DND-41 (cell line): ENCODE measurements at regions not wholly inside any gene's neighbourhood (a gene's known extent, or its start where the extent isn't known, plus 50 kb on each side); places are given as distances from the start of the nearest gene placed in this dataset.

ENCODE experiments used
- ATAC-seq: fragments of 200-7000 bp; cut with Tn5 transposase; 3 replicates; pipeline ENCODE4 v1.9.1; 2021; ENCODE audit warnings: low read depth; ENCODE audit not compliant: insufficient read depth
- DNase-seq: peaks from one replicate; pipeline ENCODE4 v3.0.0-alpha.2; 2020
- H2AFZ ChIP-seq: 2 replicates; pipeline ENCODE4 v1.6.0; 2012; ENCODE audit warnings: low read depth, low read length
- H3K27ac ChIP-seq: 2 replicates; pipeline ENCODE4 v1.5.1; 2012; ENCODE audit warnings: low read length, inconsistent platforms
- H3K27me3 ChIP-seq: fragments of 200-600 bp; sonication (generic); 2 replicates; pipeline ENCODE4 v1.6.0; 2012; ENCODE audit warnings: low read length, mild to moderate bottlenecking, inconsistent platforms; ENCODE audit not compliant: insufficient read depth, poor library complexity
- H3K36me3 ChIP-seq: 2 replicates; pipeline ENCODE4 v1.5.1; 2012; ENCODE audit warnings: low read length, inconsistent platforms; ENCODE audit not compliant: insufficient read depth
- H3K4me1 ChIP-seq: 2 replicates; pipeline ENCODE4 v1.5.1; 2012; ENCODE audit warnings: mild to moderate bottlenecking, low read length; ENCODE audit not compliant: insufficient read depth
- H3K4me2 ChIP-seq: 2 replicates; pipeline ENCODE4 v1.6.0; 2012; ENCODE audit warnings: mild to moderate bottlenecking, moderate library complexity, low read length, inconsistent platforms; ENCODE audit not compliant: insufficient read depth
- H3K4me3 ChIP-seq, 2 experiments: fragments of 200-600 bp in 1 of 2; shearing (Covaris generic) in 1 of 2; 2 replicates each; pipeline ENCODE4 v1.5.1; 2012 to 2016; ENCODE audit warnings: inconsistent platforms in 2 of 2, low read length in 2 of 2, mild to moderate bottlenecking in 2 of 2, low read depth in 1 of 2, moderate library complexity in 1 of 2
- H3K79me2 ChIP-seq: 2 replicates; pipeline ENCODE4 v1.6.0; 2012; ENCODE audit warnings: low read length, inconsistent platforms; ENCODE audit not compliant: insufficient read depth
- H3K9ac ChIP-seq: 2 replicates; pipeline ENCODE4 v1.6.0; 2012; ENCODE audit warnings: low read depth, mild to moderate bottlenecking, inconsistent platforms, low read length, moderate library complexity
- H3K9me3 ChIP-seq: 2 replicates; pipeline ENCODE4 v1.5.1; 2012; ENCODE audit warnings: low read length, moderate library complexity, mild to moderate bottlenecking, inconsistent platforms; ENCODE audit not compliant: insufficient read depth, severe bottlenecking
- H4K20me1 ChIP-seq: 2 replicates; pipeline ENCODE4 v1.6.0; 2012; ENCODE audit warnings: low read length; ENCODE audit not compliant: insufficient read depth
- EZH2 ChIP-seq: IDR thresholded peaks from 3 replicates; pipeline ENCODE4 v1.6.1; 2012; ENCODE audit warnings: borderline replicate concordance, low read depth, mild to moderate bottlenecking, moderate library complexity, low read length, inconsistent platforms; ENCODE audit not compliant: severe bottlenecking
- TF ChIP-seq, protein P1 (sequence below): IDR thresholded peaks from 2 replicates; pipeline ENCODE4 v1.5.1; 2012; ENCODE audit warnings: borderline replicate concordance, low read length, moderate library complexity, mild to moderate bottlenecking; ENCODE audit not compliant: poor library complexity, severe bottlenecking; ENCODE audit errors: extremely low read depth

DNA sequence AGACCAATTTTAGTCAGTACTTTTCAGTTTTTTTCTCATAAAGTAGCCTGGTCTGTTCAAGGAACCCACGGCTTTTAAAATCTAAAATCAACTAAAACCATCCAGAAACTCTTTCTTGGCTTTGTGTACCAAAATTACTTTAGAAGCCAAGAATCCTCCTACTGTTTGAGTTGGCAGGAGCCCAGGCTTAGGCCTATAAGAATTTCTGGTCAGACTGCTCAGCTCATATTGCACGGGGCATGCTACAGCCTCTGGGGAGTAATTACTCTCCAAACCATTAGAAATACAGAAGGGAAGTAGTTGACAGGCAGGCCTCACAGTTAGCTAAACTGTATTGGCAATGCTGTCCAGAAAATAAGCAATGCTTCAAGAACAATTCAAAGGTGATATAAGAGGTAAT, 1862.9 kb upstream of the RAG2 start:
- ATAC-seq, result no peak
- Histone ChIP-seq H3K4me3 (no peak overlapping the region), H3K4me1 (no peaks in the 10 kb centered on the region), H3K27me3 (no peaks in the 10 kb centered on the region), H4K20me1 (no peaks in the 10 kb centered on the region), H3K9me3 (no peaks in the 10 kb centered on the region), H3K4me2 (no peak overlapping the region), H3K36me3 (no peaks in the 10 kb centered on the region), H3K27ac (no peak overlapping the region), H3K79me2 (no peaks in the 10 kb centered on the region), H3K9ac (no peak overlapping the region), H2AFZ (no peak overlapping the region)
- no peak for DNase-seq
- TF ChIP-seq, protein P1, sequence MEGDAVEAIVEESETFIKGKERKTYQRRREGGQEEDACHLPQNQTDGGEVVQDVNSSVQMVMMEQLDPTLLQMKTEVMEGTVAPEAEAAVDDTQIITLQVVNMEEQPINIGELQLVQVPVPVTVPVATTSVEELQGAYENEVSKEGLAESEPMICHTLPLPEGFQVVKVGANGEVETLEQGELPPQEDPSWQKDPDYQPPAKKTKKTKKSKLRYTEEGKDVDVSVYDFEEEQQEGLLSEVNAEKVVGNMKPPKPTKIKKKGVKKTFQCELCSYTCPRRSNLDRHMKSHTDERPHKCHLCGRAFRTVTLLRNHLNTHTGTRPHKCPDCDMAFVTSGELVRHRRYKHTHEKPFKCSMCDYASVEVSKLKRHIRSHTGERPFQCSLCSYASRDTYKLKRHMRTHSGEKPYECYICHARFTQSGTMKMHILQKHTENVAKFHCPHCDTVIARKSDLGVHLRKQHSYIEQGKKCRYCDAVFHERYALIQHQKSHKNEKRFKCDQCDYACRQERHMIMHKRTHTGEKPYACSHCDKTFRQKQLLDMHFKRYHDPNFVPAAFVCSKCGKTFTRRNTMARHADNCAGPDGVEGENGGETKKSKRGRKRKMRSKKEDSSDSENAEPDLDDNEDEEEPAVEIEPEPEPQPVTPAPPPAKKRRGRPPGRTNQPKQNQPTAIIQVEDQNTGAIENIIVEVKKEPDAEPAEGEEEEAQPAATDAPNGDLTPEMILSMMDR, result no peak
- no peak for TF ChIP-seq EZH2

DNA sequence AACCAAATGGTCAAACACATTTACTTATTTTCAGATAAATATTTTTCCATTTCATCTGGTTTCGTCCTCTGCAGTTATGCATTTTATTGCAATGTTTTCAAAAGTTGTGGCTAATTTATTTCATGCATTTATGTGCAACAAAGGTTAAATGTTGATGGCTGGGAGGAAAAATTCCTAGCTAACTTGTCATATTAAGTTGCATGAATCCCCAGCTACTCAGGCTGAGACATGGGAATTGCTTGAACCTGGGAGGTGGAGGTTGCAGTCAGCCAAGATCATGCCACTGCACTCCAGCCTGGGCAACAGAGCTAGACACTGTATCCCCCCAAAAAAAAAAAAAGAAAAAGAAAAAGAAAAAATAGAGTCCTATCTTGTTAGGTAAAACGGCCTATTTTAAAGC, 1862.4 kb upstream of the RAG2 start:
- Histone ChIP-seq H3K9me3 (no peaks in the 10 kb centered on the region), H3K27ac (no peak overlapping the region), H3K36me3 (no peaks in the 10 kb centered on the region), H4K20me1 (no peaks in the 10 kb centered on the region), H3K4me3 (no peak overlapping the region), H3K4me1 (no peaks in the 10 kb centered on the region), H3K9ac (no peak overlapping the region), H3K27me3 (no peaks in the 10 kb centered on the region), H3K4me2 (no peak overlapping the region), H2AFZ (no peak overlapping the region), H3K79me2 (no peaks in the 10 kb centered on the region)
- TF ChIP-seq, protein P1, result no peak
- TF ChIP-seq EZH2, result no peak
- no peak for ATAC-seq
- no peak for DNase-seq

- TF ChIP-seq, protein P1, result no peak
- no peak for TF ChIP-seq EZH2
- no peaks in the 10 kb centered on the region for H3K36me3 ChIP-seq
- no peak for ATAC-seq
- no peaks in the 10 kb centered on the region for H3K79me2 ChIP-seq
- no peak overlapping the region for H3K4me3 ChIP-seq
- no peaks in the 10 kb centered on the region for H4K20me1 ChIP-seq
- no peak overlapping the region for H3K27ac ChIP-seq
- no peaks in the 10 kb centered on the region for H3K27me3 ChIP-seq
- no peaks in the 10 kb centered on the region for H3K4me1 ChIP-seq
- H3K9me3 ChIP-seq, result no peaks in the 10 kb centered on the region
- H3K4me2 ChIP-seq, result no peak overlapping the region
- DNase-seq, result no peak
- H3K9ac ChIP-seq, result no peak overlapping the region
- no peak overlapping the region for H2AFZ ChIP-seq
Measured at GRCh38 chr11:38456371-38456770, 1858.3 kb upstream of the RAG2 start.

GRCh38 chr11:38448284-38448683, 1850.2 kb upstream of the RAG2 start:
- no peak for ATAC-seq
- no peaks in the 10 kb centered on the region for H3K27me3 ChIP-seq
- DNase-seq, result no peak
- no peaks in the 10 kb centered on the region for H3K36me3 ChIP-seq
- H3K9me3 ChIP-seq, result no peaks in the 10 kb centered on the region
- H3K4me2 ChIP-seq, result no peak overlapping the region
- H4K20me1 ChIP-seq, result no peaks in the 10 kb centered on the region
- no peak overlapping the region for H3K4me3 ChIP-seq
- no peaks in the 10 kb centered on the region for H3K4me1 ChIP-seq
- TF ChIP-seq EZH2, result no peak
- TF ChIP-seq, protein P1, result no peak
- H3K79me2 ChIP-seq, result no peaks in the 10 kb centered on the region
- no peak overlapping the region for H3K9ac ChIP-seq
- no peak overlapping the region for H2AFZ ChIP-seq
- H3K27ac ChIP-seq, result no peak overlapping the region
